ENCODE measurements at regions not wholly inside any gene's neighbourhood (a gene's known extent, or its start where the extent isn't known, plus 50 kb on each side); places are given as distances from the start of the nearest gene placed in this dataset.

GRCh38 chrX:95721011-95721410, 963.6 kb upstream of the DIAPH2 start:
- TF ChIP-seq EZH2phosphoT487 (IDR thresholded peaks at IDR 0.05; ENCODE audit: borderline replicate concordance, low read length): no peak
- TF ChIP-seq CTCF (conservative IDR thresholded peaks at IDR 0.05; ENCODE audit: low read depth, low read length): no peak
